H9 (cell line): ENCODE measurements at regions not wholly inside any gene's neighbourhood (a gene's known extent, or its start where the extent isn't known, plus 50 kb on each side); places are given as distances from the start of the nearest gene placed in this dataset.

Source experiments
- DNase-seq: peaks from one replicate; pipeline ENCODE4 v3.0.0-alpha.2; 2017
- H2AFZ ChIP-seq: one replicate; pipeline ENCODE4 v1.6.1; 2013; ENCODE audit warnings: mild to moderate bottlenecking, low read length, control low read depth, moderate library complexity
- H2AK5ac ChIP-seq: 2 replicates; pipeline ENCODE4 v1.6.1; 2013; ENCODE audit warnings: low read length, control low read depth, mixed read lengths; ENCODE audit not compliant: insufficient read length
- H2BK120ac ChIP-seq: one replicate; pipeline ENCODE4 v1.6.1; 2013; ENCODE audit warnings: low read depth, mild to moderate bottlenecking, low read length, control low read depth, inconsistent platforms; ENCODE audit not compliant: poor library complexity, severe bottlenecking
- H2BK12ac ChIP-seq: 2 replicates; pipeline ENCODE4 v1.6.1; 2013; ENCODE audit warnings: low read length, control low read depth, mixed read lengths, low read depth; ENCODE audit not compliant: insufficient read length
- H2BK15ac ChIP-seq: 2 replicates; pipeline ENCODE4 v1.6.1; 2013; ENCODE audit warnings: low read depth, low read length, control low read depth
- H2BK20ac ChIP-seq: one replicate; pipeline ENCODE4 v1.6.1; 2013; ENCODE audit warnings: low read depth, mild to moderate bottlenecking, low read length, control low read depth, inconsistent platforms; ENCODE audit not compliant: poor library complexity, severe bottlenecking
- H2BK5ac ChIP-seq: 2 replicates; pipeline ENCODE4 v1.6.1; 2013; ENCODE audit warnings: low read length, control low read depth, mixed read lengths; ENCODE audit not compliant: insufficient read length
- H3K14ac ChIP-seq: 2 replicates; pipeline ENCODE4 v1.6.1; 2013; ENCODE audit warnings: low read length, control low read depth; ENCODE audit not compliant: insufficient read depth
- H3K18ac ChIP-seq: 2 replicates; pipeline ENCODE4 v1.6.1; 2013; ENCODE audit warnings: low read depth, mild to moderate bottlenecking, mixed read lengths, low read length, control low read depth; ENCODE audit not compliant: insufficient read length
- H3K23ac ChIP-seq: 2 replicates; pipeline ENCODE4 v1.6.1; 2013; ENCODE audit warnings: low read length, control low read depth, mixed read lengths, low read depth; ENCODE audit not compliant: insufficient read length
- H3K23me2 ChIP-seq: 2 replicates; pipeline ENCODE4 v1.6.1; 2013; ENCODE audit warnings: low read depth, mild to moderate bottlenecking, mixed read lengths, low read length, control low read depth; ENCODE audit not compliant: insufficient read length, poor library complexity, severe bottlenecking
- H3K27ac ChIP-seq: 2 replicates; pipeline ENCODE4 v1.5.1; 2013; ENCODE audit warnings: low read length, control low read depth, mixed read lengths, low read depth; ENCODE audit not compliant: insufficient read length
- H3K27me3 ChIP-seq: 2 replicates; pipeline ENCODE4 v1.6.1; 2013; ENCODE audit warnings: low read length, control low read depth, inconsistent platforms; ENCODE audit not compliant: insufficient read depth
- H3K4ac ChIP-seq: 2 replicates; pipeline ENCODE4 v1.6.1; 2013; ENCODE audit warnings: low read depth, mild to moderate bottlenecking, control low read depth, inconsistent platforms, low read length, moderate library complexity
- H3K4me1 ChIP-seq: 2 replicates; pipeline ENCODE4 v1.6.1; 2013; ENCODE audit warnings: low read length, control low read depth, inconsistent platforms; ENCODE audit not compliant: insufficient read depth
- H3K4me2 ChIP-seq: 2 replicates; pipeline ENCODE4 v1.6.1; 2013; ENCODE audit warnings: low read length, control low read depth, mixed read lengths; ENCODE audit not compliant: insufficient read length, insufficient read depth
- H3K56ac ChIP-seq: 2 replicates; pipeline ENCODE4 v1.6.1; 2013; ENCODE audit warnings: low read depth, mild to moderate bottlenecking, mixed read lengths, low read length, control low read depth; ENCODE audit not compliant: insufficient read length
- H3K79me1 ChIP-seq: 2 replicates; pipeline ENCODE4 v1.6.1; 2013; ENCODE audit warnings: low read depth, mild to moderate bottlenecking, moderate library complexity, low read length, control low read depth, inconsistent platforms; ENCODE audit not compliant: insufficient read depth, poor library complexity, severe bottlenecking
- H3K79me2 ChIP-seq: 2 replicates; pipeline ENCODE4 v1.6.1; 2013; ENCODE audit warnings: low read length, control low read depth, inconsistent platforms; ENCODE audit not compliant: insufficient read depth
- H3K9ac ChIP-seq: 2 replicates; pipeline ENCODE4 v1.6.1; 2013; ENCODE audit warnings: low read length, control low read depth, mixed read lengths; ENCODE audit not compliant: insufficient read length; ENCODE audit errors: extremely low read depth
- H3K9me3 ChIP-seq: one replicate; pipeline ENCODE4 v1.6.1; 2013; ENCODE audit warnings: low read depth, low read length, inconsistent platforms; ENCODE audit not compliant: control insufficient read depth
- H3T11ph ChIP-seq: one replicate; pipeline ENCODE4 v1.6.1; 2013; ENCODE audit warnings: mild to moderate bottlenecking, low read length, control low read depth, inconsistent platforms
- H4K20me1 ChIP-seq: one replicate; pipeline ENCODE4 v1.6.1; 2013; ENCODE audit not compliant: control insufficient read depth, insufficient read length, insufficient read depth
- H4K5ac ChIP-seq: 2 replicates; pipeline ENCODE4 v1.6.1; 2013; ENCODE audit warnings: low read depth, mild to moderate bottlenecking, mixed read lengths, low read length, control low read depth; ENCODE audit not compliant: insufficient read length
- H4K8ac ChIP-seq: replicated peaks from 2 replicates; pipeline ENCODE4 v1.6.1; 2013; ENCODE audit warnings: low read length, control low read depth, mixed read lengths, low read depth; ENCODE audit not compliant: insufficient read length
- H4K91ac ChIP-seq: 2 replicates; pipeline ENCODE4 v1.6.1; 2013; ENCODE audit warnings: low read depth, mild to moderate bottlenecking, moderate library complexity, mixed read lengths, low read length, control low read depth; ENCODE audit not compliant: insufficient read length
- H3K27ac Mint-ChIP-seq, 3 experiments: 2 replicates in 2 of 3; 3 replicates in 1 of 3; pipeline ENCODE4 v1.8.0; 2020 to 2021; ENCODE audit warnings: mixed read lengths in 3 of 3, mild to moderate bottlenecking in 1 of 3, moderate library complexity in 1 of 3
- H3K27me3 Mint-ChIP-seq: 2 replicates; pipeline ENCODE4 v1.8.0; 2021; ENCODE audit warnings: low read depth, mild to moderate bottlenecking, moderate library complexity, mixed read lengths
- H3K36me3 Mint-ChIP-seq, 3 experiments: 2 replicates in 2 of 3; 3 replicates in 1 of 3; pipeline ENCODE4 v1.8.0; 2020 to 2021; ENCODE audit warnings: low read depth in 3 of 3, mixed read lengths in 3 of 3; ENCODE audit not compliant: insufficient read depth in 1 of 3
- H3K4me1 Mint-ChIP-seq, 2 experiments: 2 replicates each; pipeline ENCODE4 v1.8.0; 2020; ENCODE audit warnings: mixed read lengths in 2 of 2
- H3K4me3 Mint-ChIP-seq, 2 experiments: 2 replicates in 1 of 2; 3 replicates in 1 of 2; pipeline ENCODE4 v1.8.0; 2020 to 2021; ENCODE audit warnings: mild to moderate bottlenecking in 2 of 2, mixed read lengths in 2 of 2, moderate library complexity in 1 of 2
- H3K9me3 Mint-ChIP-seq, 2 experiments: 2 replicates in 1 of 2; 3 replicates in 1 of 2; pipeline ENCODE4 v1.8.0; 2020; ENCODE audit warnings: mild to moderate bottlenecking in 2 of 2, mixed read lengths in 2 of 2, moderate library complexity in 1 of 2
- WGBS: extraction: QIAGEN DNeasy Blood & Tissue Kit; methylation state at CpG from one replicate; pipeline ENCODE4 v1.1.7; 2013; ENCODE audit warnings: missing lambda C conversion rate, low lambda C conversion rate, mixed read lengths; ENCODE audit not compliant: insufficient read length; ENCODE audit errors: extremely low coverage; 5-methylcytosine and 5-hydroxymethylcytosine counted together
- TF ChIP-seq, protein P1 (sequence below): fragments of 200-600 bp; sonication (generic); conservative IDR thresholded peaks from 3 replicates; pipeline ENCODE4 v1.8.0; 2021; ENCODE audit warnings: antibody characterized with exemption, mild to moderate bottlenecking

DNA sequence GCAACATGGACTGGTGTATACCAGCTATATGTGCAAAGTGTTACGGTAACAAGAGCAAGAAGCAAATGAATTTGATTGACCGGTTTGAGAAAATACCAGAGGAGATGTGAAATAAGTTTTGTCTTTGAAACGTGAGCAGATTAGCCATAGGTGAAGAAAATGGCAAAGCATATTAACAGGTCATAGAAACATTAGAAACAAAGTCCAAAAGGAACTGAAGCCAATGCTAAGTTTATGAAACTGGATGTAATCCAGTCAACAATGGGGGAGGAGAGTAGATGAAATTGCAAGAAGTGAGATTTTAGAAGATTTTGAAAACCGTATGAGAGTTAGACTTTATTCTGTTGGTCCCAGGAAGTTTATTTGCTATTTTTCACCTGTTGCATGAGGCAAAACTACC lies 1315.4 kb upstream of the CHAC2 start:
- no peak overlapping the region for H2BK20ac ChIP-seq

More for the DNA sequence above, 1315.4 kb upstream of the CHAC2 start:
- no peak for DNase-seq
- Histone ChIP-seq H3K27ac (no peak overlapping the region), H3K79me2 (no peaks in the 10 kb centered on the region), H2BK5ac (no peak overlapping the region), H3K56ac (no peak overlapping the region), H4K5ac (no peak overlapping the region), H3T11ph (no peak overlapping the region), H3K9ac (no peak overlapping the region), H2BK15ac (no peak overlapping the region), H3K27me3 (no peaks in the 10 kb centered on the region), H4K91ac (no peak overlapping the region), H3K18ac (no peak overlapping the region), H2BK12ac (no peak overlapping the region), H4K20me1 (no peaks in the 10 kb centered on the region), H3K4me1 (peaks cover 4% of the 10 kb centered on the region; the same call in 1 of the 2 replicates), H3K9me3 (no peaks in the 10 kb centered on the region), H4K8ac (no peak overlapping the region), H3K4ac (no peak overlapping the region), H3K79me1 (no peaks in the 10 kb centered on the region), H3K4me2 (no peak overlapping the region), H3K23me2 (no peaks in the 10 kb centered on the region), H2BK120ac (no peak overlapping the region), H2AFZ (no peak overlapping the region), H3K23ac (no peak overlapping the region), H2AK5ac (no peak overlapping the region), H3K14ac (no peak overlapping the region)
- H3K27ac Mint-ChIP-seq: no peak overlapping the region
- no peaks in the 10 kb centered on the region; a peak in 1 of 5 replicates for H3K9me3 Mint-ChIP-seq
- H3K36me3 Mint-ChIP-seq: no peaks in the 10 kb centered on the region
- H3K4me3 Mint-ChIP-seq: no peak overlapping the region
- H3K4me1 Mint-ChIP-seq: peaks cover 10 to 11% of the 10 kb centered on the region in 2 experiments
- no peaks in the 10 kb centered on the region for H3K27me3 Mint-ChIP-seq
- no CpG with 5 or more reads among the region's 4 CpGs for whole genome bisulfite sequencing
- TF ChIP-seq, protein P1, sequence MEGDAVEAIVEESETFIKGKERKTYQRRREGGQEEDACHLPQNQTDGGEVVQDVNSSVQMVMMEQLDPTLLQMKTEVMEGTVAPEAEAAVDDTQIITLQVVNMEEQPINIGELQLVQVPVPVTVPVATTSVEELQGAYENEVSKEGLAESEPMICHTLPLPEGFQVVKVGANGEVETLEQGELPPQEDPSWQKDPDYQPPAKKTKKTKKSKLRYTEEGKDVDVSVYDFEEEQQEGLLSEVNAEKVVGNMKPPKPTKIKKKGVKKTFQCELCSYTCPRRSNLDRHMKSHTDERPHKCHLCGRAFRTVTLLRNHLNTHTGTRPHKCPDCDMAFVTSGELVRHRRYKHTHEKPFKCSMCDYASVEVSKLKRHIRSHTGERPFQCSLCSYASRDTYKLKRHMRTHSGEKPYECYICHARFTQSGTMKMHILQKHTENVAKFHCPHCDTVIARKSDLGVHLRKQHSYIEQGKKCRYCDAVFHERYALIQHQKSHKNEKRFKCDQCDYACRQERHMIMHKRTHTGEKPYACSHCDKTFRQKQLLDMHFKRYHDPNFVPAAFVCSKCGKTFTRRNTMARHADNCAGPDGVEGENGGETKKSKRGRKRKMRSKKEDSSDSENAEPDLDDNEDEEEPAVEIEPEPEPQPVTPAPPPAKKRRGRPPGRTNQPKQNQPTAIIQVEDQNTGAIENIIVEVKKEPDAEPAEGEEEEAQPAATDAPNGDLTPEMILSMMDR: no peak
